HG03354 (cell line): ENCODE measurements at regions not wholly inside any gene's neighbourhood (a gene's known extent, or its start where the extent isn't known, plus 50 kb on each side); places are given as distances from the start of the nearest gene placed in this dataset.

Experiments
- ATAC-seq: cut with Tn5 transposase; IDR thresholded peaks from one replicate; pipeline ENCODE4 v1.9.1; 2021; ENCODE audit warnings: mild to moderate bottlenecking; ENCODE audit not compliant: unreplicated experiment, poor library complexity, severe bottlenecking

GRCh38 chr1:56179543-56179942 lies 399.8 kb downstream of the PLPP3 start:
- ATAC-seq = no peak

GRCh38 chr1:56175211-56175610 lies 404.2 kb downstream of the PLPP3 start:
- ATAC-seq = no peak

GRCh38 chr1:56174176-56174885 lies 405.0 kb downstream of the PLPP3 start:
- no peak for ATAC-seq

GRCh38 chr1:56173736-56174135 lies 405.6 kb downstream of the PLPP3 start:
- ATAC-seq = no peak

GRCh38 chr1:56171670-56172069 lies 407.7 kb downstream of the PLPP3 start:
- no peak for ATAC-seq

GRCh38 chr1:56170784-56171320 lies 408.5 kb downstream of the PLPP3 start:
- ATAC-seq = no peak

- no peak for ATAC-seq
These were observed 409.5 kb downstream of the PLPP3 start for GRCh38 chr1:56169856-56170255.

GRCh38 chr1:56168176-56168575 lies 411.2 kb downstream of the PLPP3 start:
- no peak for ATAC-seq

- ATAC-seq = no peak
These were observed 411.8 kb downstream of the PLPP3 start for GRCh38 chr1:56167596-56167995.

- no peak for ATAC-seq
These were observed 418.5 kb downstream of the PLPP3 start for GRCh38 chr1:56160773-56161315.

GRCh38 chr1:56156971-56157876 lies 422.1 kb downstream of the PLPP3 start:
- ATAC-seq = no peak

- no peak for ATAC-seq
These were observed 426.1 kb downstream of the PLPP3 start for GRCh38 chr1:56153276-56153675.

GRCh38 chr1:56152635-56153034 lies 426.7 kb downstream of the PLPP3 start:
- no peak for ATAC-seq

GRCh38 chr1:56151402-56151801 lies 428.0 kb downstream of the PLPP3 start:
- no peak for ATAC-seq

GRCh38 chr1:56150441-56151215 lies 428.7 kb downstream of the PLPP3 start:
- ATAC-seq = no peak

GRCh38 chr1:56149761-56150160 lies 429.6 kb downstream of the PLPP3 start:
- ATAC-seq = no peak

GRCh38 chr1:56148326-56149193 lies 430.8 kb downstream of the PLPP3 start:
- no peak for ATAC-seq

- no peak for ATAC-seq
These were observed 431.9 kb downstream of the PLPP3 start for GRCh38 chr1:56147459-56147858.

GRCh38 chr1:56147034-56147433 lies 432.3 kb downstream of the PLPP3 start:
- no peak for ATAC-seq
